Spinal cord (tissue), 9 donors: ENCODE measurements at regions not wholly inside any gene's neighbourhood (a gene's known extent, or its start where the extent isn't known, plus 50 kb on each side); places are given as distances from the start of the nearest gene placed in this dataset.

Source experiments
- DNase-seq, 6 donors: peaks; one replicate each; pipeline versions ENCODE4 v3.0.0 to v3.0.0-alpha.2; 2013 to 2015; ENCODE audit warnings: low spot score in 6 of 6, low read depth in 4 of 6
- H3K27ac ChIP-seq: one replicate; pipeline ENCODE4 v1.5.1; 2013; ENCODE audit warnings: low read depth, low read length, control low read depth
- H3K27me3 ChIP-seq: one replicate; pipeline ENCODE4 v1.6.1; 2013; ENCODE audit warnings: low read length; ENCODE audit not compliant: control insufficient read depth, insufficient read depth
- H3K36me3 ChIP-seq: one replicate; pipeline ENCODE4 v1.6.1; 2013; ENCODE audit warnings: low read length; ENCODE audit not compliant: control insufficient read depth, insufficient read depth
- H3K4me1 ChIP-seq: one replicate; pipeline ENCODE4 v1.6.1; 2013; ENCODE audit warnings: low read length; ENCODE audit not compliant: control insufficient read depth, insufficient read depth
- H3K4me3 ChIP-seq: one replicate; pipeline ENCODE4 v1.5.1; 2013; ENCODE audit warnings: low read depth, low read length, control low read depth
- H3K9me3 ChIP-seq: one replicate; pipeline ENCODE4 v1.6.1; 2013; ENCODE audit warnings: low read length; ENCODE audit not compliant: control insufficient read depth, insufficient read depth
- WGBS: methylation state at CpG from one replicate; pipeline ENCODE4 v1.1.5; 2013; ENCODE audit warnings: missing lambda C conversion rate; ENCODE audit not compliant: insufficient coverage; 5-methylcytosine and 5-hydroxymethylcytosine counted together
- donor health status: healthy.

- peak in 1 of 6 donors; percentile 29 for DNase-seq
- Histone ChIP-seq H3K4me1 (no peaks in the 10 kb centered on the region), H3K36me3 (no peaks in the 10 kb centered on the region), H3K27ac (no peak overlapping the region), H3K9me3 (no peaks in the 10 kb centered on the region), H3K4me3 (no peak overlapping the region), H3K27me3 (no peaks in the 10 kb centered on the region)
- 86% methylated on average over 1 of the region's 2 CpGs for WGBS
Measured at GRCh38 chr21:23729331-23729730, 1878.0 kb downstream of the MRPL39 start.

- WGBS = 20% methylated on average over 1 of the region's 3 CpGs
- Histone ChIP-seq H3K36me3 (no peaks in the 10 kb centered on the region), H3K4me3 (no peak overlapping the region), H3K4me1 (no peaks in the 10 kb centered on the region), H3K9me3 (no peaks in the 10 kb centered on the region), H3K27me3 (no peaks in the 10 kb centered on the region), H3K27ac (no peak overlapping the region)
- DNase-seq = no peak
Measured at GRCh38 chr21:23725576-23725975, 1881.7 kb downstream of the MRPL39 start.

- H3K9me3 ChIP-seq = no peaks in the 10 kb centered on the region
- H3K36me3 ChIP-seq = no peaks in the 10 kb centered on the region
- H3K27me3 ChIP-seq = no peaks in the 10 kb centered on the region
- no peaks in the 10 kb centered on the region for H3K4me1 ChIP-seq
- peak in 1 of 6 donors; percentile 84 for DNase-seq
- no peak overlapping the region for H3K27ac ChIP-seq
- no peak overlapping the region for H3K4me3 ChIP-seq
- WGBS = 71% methylated on average over 3 of the region's 6 CpGs
Measured at GRCh38 chr21:23718446-23719285, 1888.6 kb downstream of the MRPL39 start.

GRCh38 chr21:23712166-23712565 is 1895.1 kb downstream of the MRPL39 start:
- WGBS = no CpG with 5 or more reads among the region's 1 CpG
- Histone ChIP-seq H3K9me3 (no peaks in the 10 kb centered on the region), H3K4me1 (no peaks in the 10 kb centered on the region), H3K36me3 (no peaks in the 10 kb centered on the region), H3K27ac (no peak overlapping the region), H3K4me3 (no peak overlapping the region), H3K27me3 (no peaks in the 10 kb centered on the region)
- peak in 1 of 6 donors; percentile 62 for DNase-seq

GRCh38 chr21:23706431-23706830 is 1900.8 kb downstream of the MRPL39 start:
- 57% methylated on average over 1 of the region's 2 CpGs for WGBS

GRCh38 chr21:23699402-23699801 is 1907.9 kb downstream of the MRPL39 start:
- Histone ChIP-seq H3K27ac (no peak overlapping the region), H3K9me3 (peaks cover 2% of the 10 kb centered on the region), H3K36me3 (no peaks in the 10 kb centered on the region), H3K4me3 (no peak overlapping the region), H3K27me3 (no peaks in the 10 kb centered on the region), H3K4me1 (no peaks in the 10 kb centered on the region)
- WGBS = no CpG with 5 or more reads among the region's 2 CpGs
- DNase-seq = no peak

More at GRCh38 chr21:23706431-23706830, 1900.8 kb downstream of the MRPL39 start:
- Histone ChIP-seq H3K27me3 (no peaks in the 10 kb centered on the region), H3K4me3 (no peak overlapping the region), H3K4me1 (no peaks in the 10 kb centered on the region), H3K9me3 (no peaks in the 10 kb centered on the region), H3K27ac (no peak overlapping the region), H3K36me3 (no peaks in the 10 kb centered on the region)
- DNase-seq = peak in 1 of 6 donors; percentile 51

- H3K27me3 ChIP-seq = no peaks in the 10 kb centered on the region
- DNase-seq = no peak
- H3K9me3 ChIP-seq = peaks cover 2% of the 10 kb centered on the region
- no peak overlapping the region for H3K4me3 ChIP-seq
- no peaks in the 10 kb centered on the region for H3K36me3 ChIP-seq
- WGBS = no CpG with 5 or more reads among the region's 1 CpG
- no peaks in the 10 kb centered on the region for H3K4me1 ChIP-seq
- H3K27ac ChIP-seq = no peak overlapping the region
Measured at GRCh38 chr21:23698619-23699018, 1908.7 kb downstream of the MRPL39 start.

- Histone ChIP-seq H3K36me3 (no peaks in the 10 kb centered on the region), H3K9me3 (peaks cover 2% of the 10 kb centered on the region), H3K4me3 (no peak overlapping the region), H3K27me3 (no peaks in the 10 kb centered on the region), H3K27ac (no peak overlapping the region), H3K4me1 (no peaks in the 10 kb centered on the region)
- peak in 1 of 6 donors; percentile 30 for DNase-seq
- WGBS = 62% methylated on average over 2 of the region's 5 CpGs
Measured at GRCh38 chr21:23695443-23695842, 1911.8 kb downstream of the MRPL39 start.

- Histone ChIP-seq H3K36me3 (no peaks in the 10 kb centered on the region), H3K4me3 (no peak overlapping the region), H3K27me3 (no peaks in the 10 kb centered on the region), H3K27ac (no peak overlapping the region), H3K4me1 (no peaks in the 10 kb centered on the region), H3K9me3 (no peaks in the 10 kb centered on the region)
- peak in 2 of 6 donors; percentile 41 to 79 for DNase-seq
Measured at GRCh38 chr21:23694390-23694789, 1912.9 kb downstream of the MRPL39 start.

- no peaks in the 10 kb centered on the region for H3K4me1 ChIP-seq
- H3K27ac ChIP-seq = no peak overlapping the region
- H3K27me3 ChIP-seq = no peaks in the 10 kb centered on the region
- WGBS = 40% methylated on average over 1 of the region's 3 CpGs
- peak in 1 of 6 donors; percentile 74 for DNase-seq
- H3K9me3 ChIP-seq = no peaks in the 10 kb centered on the region
- H3K4me3 ChIP-seq = no peak overlapping the region
- no peaks in the 10 kb centered on the region for H3K36me3 ChIP-seq
Measured at GRCh38 chr21:23690316-23690715, 1917.0 kb downstream of the MRPL39 start.
